NB4 (cell line): ENCODE measurements at regions not wholly inside any gene's neighbourhood (a gene's known extent, or its start where the extent isn't known, plus 50 kb on each side); places are given as distances from the start of the nearest gene placed in this dataset.

ENCODE experiments used
- MYC ChIP-seq: IDR thresholded peaks from 2 replicates; pipeline ENCODE4 v1.6.1; 2011; ENCODE audit warnings: low read depth, low read length
- POLR2A ChIP-seq: IDR thresholded peaks from 2 replicates; pipeline ENCODE4 v1.6.1; 2011; ENCODE audit warnings: mild to moderate bottlenecking; ENCODE audit not compliant: insufficient read length; ENCODE audit errors: extremely low read depth
- TF ChIP-seq, protein P1 (sequence below): IDR thresholded peaks from one replicate; pipeline ENCODE4 v1.5.1; 2012; ENCODE audit warnings: low read depth, low read length
- TF ChIP-seq, protein P2 (sequence below): IDR thresholded peaks from 2 replicates; pipeline ENCODE4 v1.6.1; 2011; ENCODE audit warnings: low read depth, low read length

DNA sequence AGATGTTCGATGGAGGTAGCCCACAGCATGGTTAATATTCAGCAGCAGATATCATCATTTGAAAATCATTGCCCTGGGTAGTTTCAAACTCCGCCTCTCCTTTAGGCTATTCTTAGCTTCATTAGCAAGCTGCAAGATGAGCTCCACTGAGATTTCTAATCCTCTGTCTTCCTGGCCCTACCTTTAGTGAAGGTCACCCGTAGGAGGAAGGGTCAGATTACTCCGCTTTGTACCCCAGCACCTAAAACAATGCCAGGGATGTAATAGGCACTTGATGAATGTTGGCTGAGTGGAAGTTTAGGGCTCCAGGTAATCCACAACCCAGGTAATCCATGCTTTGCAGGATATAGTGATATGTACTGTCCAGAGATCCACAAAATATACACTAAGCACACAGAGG, 260.1 kb upstream of the MTNR1B start:
- TF ChIP-seq POLR2A (no peak), MYC (no peak)
- TF ChIP-seq, protein P1, sequence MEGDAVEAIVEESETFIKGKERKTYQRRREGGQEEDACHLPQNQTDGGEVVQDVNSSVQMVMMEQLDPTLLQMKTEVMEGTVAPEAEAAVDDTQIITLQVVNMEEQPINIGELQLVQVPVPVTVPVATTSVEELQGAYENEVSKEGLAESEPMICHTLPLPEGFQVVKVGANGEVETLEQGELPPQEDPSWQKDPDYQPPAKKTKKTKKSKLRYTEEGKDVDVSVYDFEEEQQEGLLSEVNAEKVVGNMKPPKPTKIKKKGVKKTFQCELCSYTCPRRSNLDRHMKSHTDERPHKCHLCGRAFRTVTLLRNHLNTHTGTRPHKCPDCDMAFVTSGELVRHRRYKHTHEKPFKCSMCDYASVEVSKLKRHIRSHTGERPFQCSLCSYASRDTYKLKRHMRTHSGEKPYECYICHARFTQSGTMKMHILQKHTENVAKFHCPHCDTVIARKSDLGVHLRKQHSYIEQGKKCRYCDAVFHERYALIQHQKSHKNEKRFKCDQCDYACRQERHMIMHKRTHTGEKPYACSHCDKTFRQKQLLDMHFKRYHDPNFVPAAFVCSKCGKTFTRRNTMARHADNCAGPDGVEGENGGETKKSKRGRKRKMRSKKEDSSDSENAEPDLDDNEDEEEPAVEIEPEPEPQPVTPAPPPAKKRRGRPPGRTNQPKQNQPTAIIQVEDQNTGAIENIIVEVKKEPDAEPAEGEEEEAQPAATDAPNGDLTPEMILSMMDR: no peak
- TF ChIP-seq, protein P2, sequence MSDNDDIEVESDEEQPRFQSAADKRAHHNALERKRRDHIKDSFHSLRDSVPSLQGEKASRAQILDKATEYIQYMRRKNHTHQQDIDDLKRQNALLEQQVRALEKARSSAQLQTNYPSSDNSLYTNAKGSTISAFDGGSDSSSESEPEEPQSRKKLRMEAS: no peak
